ENCODE measurements at regions not wholly inside any gene's neighbourhood (a gene's known extent, or its start where the extent isn't known, plus 50 kb on each side); places are given as distances from the start of the nearest gene placed in this dataset.

GRCh38 chr14:101076451-101077198 lies 173.1 kb upstream of the RTL1 start:
- DNase-seq (no peak), ATAC-seq (ENCODE audit: poor library complexity) (no peak)
- H3K36me3 Mint-ChIP-seq (ENCODE audit: low read depth) = no peaks in the 10 kb centered on the region
- intact Hi-C loops (cut with DNase I, micrococcal nuclease) = no loop called here
- TF ChIP-seq CTCF (IDR thresholded peaks at IDR 0.05) = no peak
- Histone ChIP-seq H3K9me3 (ENCODE audit: control insufficient read depth in 1 of 2, insufficient read depth in 1 of 2, low read length in 2 of 2) (peaks cover 0 to 33% of the 10 kb centered on the region in 2 experiments), H3K4me1 (ENCODE audit: insufficient read depth, low read length) (no peaks in the 10 kb centered on the region), H3K27ac (ENCODE audit: low read depth in 1 of 2, low read length in 2 of 2) (no peak overlapping the region), H3K4me3 (ENCODE audit: low read length) (no peak overlapping the region), H3K27me3 (ENCODE audit: control insufficient read depth in 1 of 2, insufficient read depth in 2 of 2, low read length in 2 of 2) (peaks cover 21 to 54% of the 10 kb centered on the region in 2 experiments), H3K36me3 (ENCODE audit: insufficient read depth, low read length) (no peaks in the 10 kb centered on the region)
- peaks cover 51% of the 10 kb centered on the region for H3K27me3 Mint-ChIP-seq
- H3K27ac Mint-ChIP-seq = no peak overlapping the region
- ChIA-PET CTCF (no interaction called here), POLR2A (no interaction called here)
- no peak overlapping the region for H3K4me3 Mint-ChIP-seq
- H3K4me1 Mint-ChIP-seq (ENCODE audit: low read depth) = no peaks in the 10 kb centered on the region
- H3K9me3 Mint-ChIP-seq = no peaks in the 10 kb centered on the region

- ChIA-PET CTCF (no interaction called here), POLR2A (no interaction called here)
- Mint-ChIP-seq H3K4me3 (no peak overlapping the region), H3K27ac (no peak overlapping the region), H3K36me3 (ENCODE audit: low read depth) (no peaks in the 10 kb centered on the region), H3K27me3 (peaks cover 49% of the 10 kb centered on the region), H3K4me1 (ENCODE audit: low read depth) (no peaks in the 10 kb centered on the region), H3K9me3 (no peaks in the 10 kb centered on the region)
- no peak for ATAC-seq (ENCODE audit: poor library complexity)
- Histone ChIP-seq H3K4me3 (ENCODE audit: low read length) (no peak overlapping the region), H3K36me3 (ENCODE audit: insufficient read depth, low read length) (no peaks in the 10 kb centered on the region), H3K27me3 (ENCODE audit: control insufficient read depth in 1 of 2, insufficient read depth in 2 of 2, low read length in 2 of 2) (peaks cover 24 to 54% of the 10 kb centered on the region in 2 experiments), H3K4me1 (ENCODE audit: insufficient read depth, low read length) (no peaks in the 10 kb centered on the region), H3K9me3 (ENCODE audit: control insufficient read depth in 1 of 2, insufficient read depth in 1 of 2, low read length in 2 of 2) (peaks cover 0 to 32% of the 10 kb centered on the region in 2 experiments), H3K27ac (ENCODE audit: low read depth in 1 of 2, low read length in 2 of 2) (no peak overlapping the region)
- intact Hi-C loops (cut with DNase I, micrococcal nuclease) = no loop called here
- TF ChIP-seq CTCF (IDR thresholded peaks at IDR 0.05) = no peak
- no peak for DNase-seq
Observed at GRCh38 chr14:101077481-101078074, 174.1 kb upstream of the RTL1 start.

GRCh38 chr14:101078170-101078891 lies 174.8 kb upstream of the RTL1 start:
- Mint-ChIP-seq H3K27me3 (peaks cover 49% of the 10 kb centered on the region), H3K27ac (no peak overlapping the region), H3K36me3 (ENCODE audit: low read depth) (no peaks in the 10 kb centered on the region), H3K4me1 (ENCODE audit: low read depth) (no peaks in the 10 kb centered on the region), H3K9me3 (no peaks in the 10 kb centered on the region), H3K4me3 (no peak overlapping the region)
- H3K9me3 ChIP-seq (ENCODE audit: control insufficient read depth in 1 of 2, insufficient read depth in 1 of 2, low read length in 2 of 2) = peaks cover 0 to 28% of the 10 kb centered on the region in 2 experiments
- H3K4me1 ChIP-seq (ENCODE audit: insufficient read depth, low read length) = no peaks in the 10 kb centered on the region
- ChIA-PET CTCF (no interaction called here), POLR2A (no interaction called here)
- H3K27ac ChIP-seq (ENCODE audit: low read depth in 1 of 2, low read length in 2 of 2) = no peak overlapping the region
- no peak overlapping the region for H3K4me3 ChIP-seq (ENCODE audit: low read length)
- no peak for DNase-seq
- intact Hi-C loops (cut with DNase I, micrococcal nuclease) = no loop called here
- TF ChIP-seq CTCF (IDR thresholded peaks at IDR 0.05) = no peak
- H3K27me3 ChIP-seq (ENCODE audit: control insufficient read depth in 1 of 2, insufficient read depth in 2 of 2, low read length in 2 of 2) = peaks cover 24 to 54% of the 10 kb centered on the region in 2 experiments
- no peak for ATAC-seq (ENCODE audit: poor library complexity)
- no peaks in the 10 kb centered on the region for H3K36me3 ChIP-seq (ENCODE audit: insufficient read depth, low read length)

All from CD4-positive, alpha-beta T cell (primary cell).